Keratinocyte (primary cell): ENCODE measurements at regions not wholly inside any gene's neighbourhood (a gene's known extent, or its start where the extent isn't known, plus 50 kb on each side); places are given as distances from the start of the nearest gene placed in this dataset.

Experiments
- DNase-seq: peaks from one replicate; pipeline ENCODE4 v3.0.0-alpha.2; 2011; ENCODE audit warnings: low read depth, missing footprints, low spot score
- FAIRE-seq: peaks from 2 replicates; lab custom pipeline; 2011; peaks lifted over from hg19 to GRCh38; lab: Jason Lieb, UNC
- H2AFZ ChIP-seq: 2 replicates; pipeline ENCODE4 v1.6.0; 2012; ENCODE audit warnings: low read length, control low read depth, inconsistent platforms; ENCODE audit not compliant: control insufficient read depth
- H3K27ac ChIP-seq: 2 replicates; pipeline ENCODE4 v1.5.1; 2011; ENCODE audit warnings: low read length; ENCODE audit not compliant: control insufficient read depth, insufficient read depth
- H3K27me3 ChIP-seq: 3 replicates; pipeline ENCODE4 v1.6.0; 2011; ENCODE audit warnings: low read length; ENCODE audit not compliant: control insufficient read depth, insufficient read depth; ENCODE audit errors: extremely low read depth
- H3K36me3 ChIP-seq, 2 experiments: 2 replicates in 1 of 2; 3 replicates in 1 of 2; pipeline ENCODE4 v1.5.1; 2011; ENCODE audit warnings: low read length in 2 of 2, mild to moderate bottlenecking in 1 of 2; ENCODE audit not compliant: control insufficient read depth in 2 of 2, insufficient read depth in 2 of 2; ENCODE audit errors: extremely low read depth in 1 of 2
- H3K4me1 ChIP-seq: 3 replicates; pipeline ENCODE4 v1.5.1; 2011; ENCODE audit warnings: low read length; ENCODE audit not compliant: control insufficient read depth, insufficient read depth; ENCODE audit errors: extremely low read depth
- H3K4me2 ChIP-seq: 3 replicates; pipeline ENCODE4 v1.6.0; 2011; ENCODE audit warnings: low read depth, low read length; ENCODE audit not compliant: control insufficient read depth, insufficient read depth; ENCODE audit errors: extremely low read depth
- H3K4me3 ChIP-seq, 3 experiments: fragments of 200-600 bp in 1 of 3; sonication (generic) in 1 of 3; 2 replicates in 2 of 3; 3 replicates in 1 of 3; pipeline ENCODE4 v1.5.1; 2011 to 2016; ENCODE audit warnings: low read length in 3 of 3, mild to moderate bottlenecking in 3 of 3, control low read depth in 2 of 3, inconsistent platforms in 1 of 3, low read depth in 1 of 3, mixed read lengths in 1 of 3, mixed run types in 1 of 3, moderate library complexity in 1 of 3; ENCODE audit not compliant: control insufficient read depth in 2 of 3, insufficient read depth in 2 of 3; ENCODE audit errors: extremely low read depth in 1 of 3
- H3K79me2 ChIP-seq: 2 replicates; pipeline ENCODE4 v1.6.0; 2012; ENCODE audit warnings: low read length; ENCODE audit not compliant: control insufficient read depth, insufficient read depth
- H3K9ac ChIP-seq: 3 replicates; pipeline ENCODE4 v1.6.0; 2011; ENCODE audit warnings: low read length; ENCODE audit not compliant: control insufficient read depth, insufficient read depth; ENCODE audit errors: extremely low read depth
- H3K9me1 ChIP-seq: 3 replicates; pipeline ENCODE4 v1.6.0; 2011; ENCODE audit warnings: low read length; ENCODE audit not compliant: control insufficient read depth, insufficient read depth; ENCODE audit errors: extremely low read depth
- H3K9me3 ChIP-seq: 2 replicates; pipeline ENCODE4 v1.5.1; 2012; ENCODE audit warnings: low read depth, low read length; ENCODE audit not compliant: control insufficient read depth
- H4K20me1 ChIP-seq: 3 replicates; pipeline ENCODE4 v1.6.0; 2011; ENCODE audit warnings: low read length; ENCODE audit not compliant: control insufficient read depth, insufficient read depth; ENCODE audit errors: extremely low read depth
- EZH2 ChIP-seq: IDR thresholded peaks from one replicate; pipeline ENCODE4 v1.6.1; 2012; ENCODE audit warnings: inconsistent platforms, mild to moderate bottlenecking, low read length, moderate library complexity
- dilution Hi-C: fragments of 300-500 bp; cut with MboI; formaldehyde crosslinking; loops from one replicate; pipeline ENCODE4 v1.7.0; 2020; ENCODE audit warnings: low sequenced_read_pairs; ENCODE audit not compliant: extremely low pct_ligation_motif_present
- TF ChIP-seq, protein P1 (sequence below), 3 experiments: IDR thresholded peaks in 1 of 3; conservative IDR thresholded peaks in 1 of 3; optimal IDR thresholded peaks in 1 of 3; 2 replicates in 2 of 3; 3 replicates in 1 of 3; pipeline versions ENCODE3 to v1.5.1; 2011; ENCODE audit warnings: low read length in 3 of 3, mild to moderate bottlenecking in 3 of 3, moderate library complexity in 2 of 3, control low read depth in 1 of 3, inconsistent platforms in 1 of 3; ENCODE audit not compliant: insufficient read depth in 2 of 3; ENCODE audit errors: extremely low read depth in 1 of 3

DNA sequence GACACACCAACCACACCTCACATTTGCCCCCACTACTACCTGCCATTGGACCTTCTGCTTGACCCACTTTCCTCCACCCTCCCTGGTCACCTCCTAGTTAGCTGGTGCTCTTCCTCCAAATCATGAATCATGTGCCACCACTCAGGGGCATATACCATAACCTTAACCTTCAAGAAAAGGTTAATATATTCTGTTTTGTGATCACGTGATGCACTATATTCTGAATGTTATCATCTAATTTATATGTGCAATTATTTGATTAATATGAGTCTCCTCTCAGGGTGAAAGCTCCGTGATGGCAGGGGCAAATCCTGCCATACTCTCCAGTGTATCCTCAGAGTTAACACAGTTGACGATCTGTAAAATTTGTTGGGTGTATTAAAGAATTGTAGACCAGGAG lies 635.5 kb downstream of the XPNPEP1 start:
- Histone ChIP-seq H3K27ac (no peak overlapping the region), H4K20me1 (no peaks in the 10 kb centered on the region), H3K79me2 (no peaks in the 10 kb centered on the region), H3K27me3 (no peaks in the 10 kb centered on the region), H2AFZ (no peak overlapping the region), H3K36me3 (no peaks in the 10 kb centered on the region), H3K9me3 (no peaks in the 10 kb centered on the region), H3K4me3 (no peak overlapping the region), H3K9me1 (no peaks in the 10 kb centered on the region), H3K4me2 (no peak overlapping the region), H3K9ac (no peak overlapping the region), H3K4me1 (no peaks in the 10 kb centered on the region)
- dilution Hi-C loops, result no loop called here
- DNase-seq (no peak), FAIRE-seq (no peak)
- TF ChIP-seq EZH2, result no peak
- TF ChIP-seq, protein P1, sequence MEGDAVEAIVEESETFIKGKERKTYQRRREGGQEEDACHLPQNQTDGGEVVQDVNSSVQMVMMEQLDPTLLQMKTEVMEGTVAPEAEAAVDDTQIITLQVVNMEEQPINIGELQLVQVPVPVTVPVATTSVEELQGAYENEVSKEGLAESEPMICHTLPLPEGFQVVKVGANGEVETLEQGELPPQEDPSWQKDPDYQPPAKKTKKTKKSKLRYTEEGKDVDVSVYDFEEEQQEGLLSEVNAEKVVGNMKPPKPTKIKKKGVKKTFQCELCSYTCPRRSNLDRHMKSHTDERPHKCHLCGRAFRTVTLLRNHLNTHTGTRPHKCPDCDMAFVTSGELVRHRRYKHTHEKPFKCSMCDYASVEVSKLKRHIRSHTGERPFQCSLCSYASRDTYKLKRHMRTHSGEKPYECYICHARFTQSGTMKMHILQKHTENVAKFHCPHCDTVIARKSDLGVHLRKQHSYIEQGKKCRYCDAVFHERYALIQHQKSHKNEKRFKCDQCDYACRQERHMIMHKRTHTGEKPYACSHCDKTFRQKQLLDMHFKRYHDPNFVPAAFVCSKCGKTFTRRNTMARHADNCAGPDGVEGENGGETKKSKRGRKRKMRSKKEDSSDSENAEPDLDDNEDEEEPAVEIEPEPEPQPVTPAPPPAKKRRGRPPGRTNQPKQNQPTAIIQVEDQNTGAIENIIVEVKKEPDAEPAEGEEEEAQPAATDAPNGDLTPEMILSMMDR (optimal IDR thresholded peaks at IDR 0.05 in 1 of 3, IDR thresholded peaks at IDR 0.05 in 1 of 3, conservative IDR thresholded peaks at IDR 0.05 in 1 of 3; ENCODE audit: extremely low read depth in 1 of 3, insufficient read depth in 2 of 3, low read length in 3 of 3), result no peak

DNA sequence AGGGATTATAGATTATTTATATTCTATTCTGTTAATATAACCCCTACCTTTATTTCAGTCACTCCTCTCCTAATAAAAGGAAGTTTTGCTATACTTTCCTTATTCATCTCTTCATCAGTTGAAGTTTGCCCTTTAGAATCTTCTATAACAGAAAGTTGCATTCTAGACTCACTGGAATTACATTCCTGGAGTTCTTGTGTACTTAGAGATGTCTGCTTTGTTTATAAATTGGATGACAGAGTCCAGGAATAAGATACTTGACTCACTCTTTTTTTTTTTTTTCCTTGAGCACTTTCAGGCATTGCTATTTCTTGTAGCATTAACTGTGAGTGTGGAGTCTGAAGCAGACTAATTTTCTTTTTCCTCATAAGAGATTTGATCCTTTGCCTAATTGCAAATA lies 640.8 kb downstream of the XPNPEP1 start:
- Histone ChIP-seq H3K9me1 (no peaks in the 10 kb centered on the region), H3K4me3 (no peak overlapping the region), H3K4me1 (no peaks in the 10 kb centered on the region), H3K36me3 (no peaks in the 10 kb centered on the region), H3K9ac (no peak overlapping the region), H2AFZ (no peak overlapping the region), H3K79me2 (no peaks in the 10 kb centered on the region), H3K9me3 (no peaks in the 10 kb centered on the region), H3K27me3 (no peaks in the 10 kb centered on the region), H3K4me2 (no peak overlapping the region), H4K20me1 (no peaks in the 10 kb centered on the region), H3K27ac (no peak overlapping the region)
- DNase-seq (no peak), FAIRE-seq (no peak)
- dilution Hi-C loops, result no loop called here
- TF ChIP-seq, protein P1 (optimal IDR thresholded peaks at IDR 0.05 in 1 of 3, IDR thresholded peaks at IDR 0.05 in 1 of 3, conservative IDR thresholded peaks at IDR 0.05 in 1 of 3; ENCODE audit: extremely low read depth in 1 of 3, insufficient read depth in 2 of 3, low read length in 3 of 3), result no peak
- TF ChIP-seq EZH2, result no peak
